ENCODE measurements at regions not wholly inside any gene's neighbourhood (a gene's known extent, or its start where the extent isn't known, plus 50 kb on each side); places are given as distances from the start of the nearest gene placed in this dataset.

DNA sequence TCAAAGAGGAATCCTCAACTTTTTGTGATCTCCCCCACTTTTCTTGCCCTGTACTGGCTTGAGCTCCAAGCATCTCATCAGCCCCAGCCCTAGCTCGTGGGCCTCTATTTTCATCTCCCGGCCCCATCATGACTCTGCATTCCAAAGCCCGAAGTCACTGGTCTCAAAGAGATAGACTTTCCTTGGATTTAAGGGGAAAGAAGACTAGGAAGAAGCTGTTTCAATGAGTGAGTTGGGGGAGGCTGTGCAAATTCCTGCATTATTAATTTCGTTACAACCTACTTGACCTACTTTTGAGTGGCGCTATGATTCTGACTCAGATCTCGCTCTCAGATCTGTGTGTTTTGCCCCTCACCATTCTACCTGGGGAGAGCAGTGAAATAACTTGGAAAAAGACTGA, 266.6 kb upstream of the TBL1XR1 start:
- CTCF ChIA-PET: no interaction called here
- H3K4me1 Mint-ChIP-seq: peaks cover 9% of the 10 kb centered on the region
- H3K27me3 Mint-ChIP-seq (ENCODE audit: low read depth): no peaks in the 10 kb centered on the region
- POLR2A ChIA-PET: no interaction called here
- DNase-seq (ENCODE audit: low spot score) (no peak), ATAC-seq (no peak; the same call in 1 of the 2 replicates)
- no peak overlapping the region for H3K27ac Mint-ChIP-seq
- TF ChIP-seq, protein P1, sequence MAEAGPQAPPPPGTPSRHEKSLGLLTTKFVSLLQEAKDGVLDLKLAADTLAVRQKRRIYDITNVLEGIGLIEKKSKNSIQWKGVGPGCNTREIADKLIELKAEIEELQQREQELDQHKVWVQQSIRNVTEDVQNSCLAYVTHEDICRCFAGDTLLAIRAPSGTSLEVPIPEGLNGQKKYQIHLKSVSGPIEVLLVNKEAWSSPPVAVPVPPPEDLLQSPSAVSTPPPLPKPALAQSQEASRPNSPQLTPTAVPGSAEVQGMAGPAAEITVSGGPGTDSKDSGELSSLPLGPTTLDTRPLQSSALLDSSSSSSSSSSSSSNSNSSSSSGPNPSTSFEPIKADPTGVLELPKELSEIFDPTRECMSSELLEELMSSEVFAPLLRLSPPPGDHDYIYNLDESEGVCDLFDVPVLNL (CRISPR knock-in tag; IDR thresholded peaks at IDR 0.05; ENCODE audit: borderline replicate concordance, low read depth): no peak
- no peak for TF ChIP-seq ELF4 (CRISPR knock-in tag; IDR thresholded peaks at IDR 0.05; ENCODE audit: low read depth)
- TF ChIP-seq, protein P2, sequence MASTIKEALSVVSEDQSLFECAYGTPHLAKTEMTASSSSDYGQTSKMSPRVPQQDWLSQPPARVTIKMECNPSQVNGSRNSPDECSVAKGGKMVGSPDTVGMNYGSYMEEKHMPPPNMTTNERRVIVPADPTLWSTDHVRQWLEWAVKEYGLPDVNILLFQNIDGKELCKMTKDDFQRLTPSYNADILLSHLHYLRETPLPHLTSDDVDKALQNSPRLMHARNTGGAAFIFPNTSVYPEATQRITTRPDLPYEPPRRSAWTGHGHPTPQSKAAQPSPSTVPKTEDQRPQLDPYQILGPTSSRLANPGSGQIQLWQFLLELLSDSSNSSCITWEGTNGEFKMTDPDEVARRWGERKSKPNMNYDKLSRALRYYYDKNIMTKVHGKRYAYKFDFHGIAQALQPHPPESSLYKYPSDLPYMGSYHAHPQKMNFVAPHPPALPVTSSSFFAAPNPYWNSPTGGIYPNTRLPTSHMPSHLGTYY (CRISPR knock-in tag; IDR thresholded peaks at IDR 0.05): no peak
- no peak for TF ChIP-seq ZNF423 (CRISPR knock-in tag; IDR thresholded peaks at IDR 0.05)
- no peak for TF ChIP-seq IRF2 (CRISPR knock-in tag; IDR thresholded peaks at IDR 0.05; ENCODE audit: borderline replicate concordance, low read depth)
- no peaks in the 10 kb centered on the region for H3K36me3 Mint-ChIP-seq
- no peak overlapping the region for H3K4me3 Mint-ChIP-seq
- 0 out of 2 replicates have a peak, but pooled peaks cover 1% of the 10 kb centered on the region for H3K9me3 Mint-ChIP-seq

DNA sequence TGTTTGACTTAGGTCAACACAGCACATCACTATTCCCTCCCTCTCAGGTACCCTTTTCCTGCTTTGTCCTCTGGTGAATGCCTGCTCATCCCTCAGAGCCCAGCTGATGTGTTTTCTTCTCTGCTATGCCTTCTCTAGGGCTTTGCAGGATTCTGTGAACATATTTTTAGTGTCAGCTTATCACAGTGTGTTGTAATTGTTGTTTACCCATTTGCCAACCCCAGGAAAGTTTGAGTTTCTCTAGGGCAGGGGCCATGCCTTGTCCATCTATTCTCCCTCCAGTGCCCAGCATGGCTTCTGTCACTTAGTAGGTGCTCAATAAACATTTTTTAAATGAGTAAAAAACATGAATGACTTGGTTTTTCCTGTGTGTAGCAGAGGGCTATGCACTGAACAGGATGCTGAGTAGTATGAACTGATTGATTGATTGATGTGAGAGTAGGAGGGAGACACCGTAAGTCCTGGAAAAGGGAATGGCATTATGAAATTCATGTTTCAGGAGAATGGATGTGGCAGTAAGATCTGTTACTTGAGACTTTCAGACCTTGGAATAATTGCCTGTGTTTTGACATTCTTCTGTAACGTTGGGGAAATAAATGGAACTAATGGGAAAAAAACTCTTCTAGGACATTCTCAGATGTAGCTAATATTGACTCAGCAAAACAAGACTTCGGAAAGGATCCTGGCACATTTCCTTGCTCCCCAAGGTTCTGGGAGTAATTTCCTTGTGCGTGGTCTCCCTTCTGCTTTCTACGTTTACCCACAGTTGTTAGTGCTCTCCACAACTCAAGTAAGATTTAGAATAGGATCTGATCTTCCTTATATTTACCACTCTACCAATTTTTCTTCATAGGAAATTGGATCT, 267.3 kb upstream of the TBL1XR1 start:
- Mint-ChIP-seq H3K4me1 (peaks cover 9% of the 10 kb centered on the region), H3K27ac (no peak overlapping the region), H3K36me3 (no peaks in the 10 kb centered on the region), H3K27me3 (ENCODE audit: low read depth) (no peaks in the 10 kb centered on the region), H3K9me3 (peaks cover 5% of the 10 kb centered on the region), H3K4me3 (no peak overlapping the region)
- TF ChIP-seq MXD4 (CRISPR knock-in tag; IDR thresholded peaks at IDR 0.05; ENCODE audit: borderline replicate concordance) (no peak), NFYB (CRISPR knock-in tag; conservative IDR thresholded peaks at IDR 0.05; ENCODE audit: low read depth) (no peak)
- TF ChIP-seq, protein P3, sequence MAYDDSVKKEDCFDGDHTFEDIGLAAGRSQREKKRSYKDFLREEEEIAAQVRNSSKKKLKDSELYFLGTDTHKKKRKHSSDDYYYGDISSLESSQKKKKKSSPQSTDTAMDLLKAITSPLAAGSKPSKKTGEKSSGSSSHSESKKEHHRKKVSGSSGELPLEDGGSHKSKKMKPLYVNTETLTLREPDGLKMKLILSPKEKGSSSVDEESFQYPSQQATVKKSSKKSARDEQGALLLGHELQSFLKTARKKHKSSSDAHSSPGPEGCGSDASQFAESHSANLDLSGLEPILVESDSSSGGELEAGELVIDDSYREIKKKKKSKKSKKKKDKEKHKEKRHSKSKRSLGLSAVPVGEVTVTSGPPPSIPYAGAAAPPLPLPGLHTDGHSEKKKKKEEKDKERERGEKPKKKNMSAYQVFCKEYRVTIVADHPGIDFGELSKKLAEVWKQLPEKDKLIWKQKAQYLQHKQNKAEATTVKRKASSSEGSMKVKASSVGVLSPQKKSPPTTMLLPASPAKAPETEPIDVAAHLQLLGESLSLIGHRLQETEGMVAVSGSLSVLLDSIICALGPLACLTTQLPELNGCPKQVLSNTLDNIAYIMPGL (CRISPR knock-in tag; IDR thresholded peaks at IDR 0.05): no peak
- TF ChIP-seq, protein P4, sequence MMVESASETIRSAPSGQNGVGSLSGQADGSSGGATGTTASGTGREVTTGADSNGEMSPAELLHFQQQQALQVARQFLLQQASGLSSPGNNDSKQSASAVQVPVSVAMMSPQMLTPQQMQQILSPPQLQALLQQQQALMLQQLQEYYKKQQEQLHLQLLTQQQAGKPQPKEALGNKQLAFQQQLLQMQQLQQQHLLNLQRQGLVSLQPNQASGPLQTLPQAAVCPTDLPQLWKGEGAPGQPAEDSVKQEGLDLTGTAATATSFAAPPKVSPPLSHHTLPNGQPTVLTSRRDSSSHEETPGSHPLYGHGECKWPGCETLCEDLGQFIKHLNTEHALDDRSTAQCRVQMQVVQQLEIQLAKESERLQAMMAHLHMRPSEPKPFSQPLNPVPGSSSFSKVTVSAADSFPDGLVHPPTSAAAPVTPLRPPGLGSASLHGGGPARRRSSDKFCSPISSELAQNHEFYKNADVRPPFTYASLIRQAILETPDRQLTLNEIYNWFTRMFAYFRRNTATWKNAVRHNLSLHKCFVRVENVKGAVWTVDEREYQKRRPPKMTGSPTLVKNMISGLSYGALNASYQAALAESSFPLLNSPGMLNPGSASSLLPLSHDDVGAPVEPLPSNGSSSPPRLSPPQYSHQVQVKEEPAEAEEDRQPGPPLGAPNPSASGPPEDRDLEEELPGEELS (CRISPR knock-in tag; IDR thresholded peaks at IDR 0.05): no peak
- TF ChIP-seq, protein P2 (CRISPR knock-in tag; IDR thresholded peaks at IDR 0.05): no peak
- ChIA-PET CTCF (no interaction called here), POLR2A (no interaction called here)
- no peak for DNase-seq (ENCODE audit: low spot score)
- no peak for ATAC-seq

DNA sequence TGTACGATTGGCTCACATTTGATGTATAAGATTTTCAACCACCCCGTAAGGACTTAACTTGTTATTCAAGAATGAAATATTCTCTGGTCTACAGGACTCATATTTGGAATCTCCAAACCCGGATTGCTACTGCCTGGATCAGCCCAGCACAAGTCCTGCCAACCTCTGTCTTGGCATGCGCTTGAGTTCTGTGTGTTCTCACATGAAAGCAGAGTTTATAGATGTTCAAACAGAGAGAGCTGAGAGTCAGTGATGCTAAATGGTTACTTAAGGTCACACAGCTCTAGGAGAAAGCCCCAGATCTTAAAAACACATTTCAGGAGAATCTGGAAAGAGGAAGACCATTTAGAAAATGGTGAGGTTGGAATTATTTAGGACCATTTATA, 268.0 kb upstream of the TBL1XR1 start:
- no peak overlapping the region for H3K4me3 Mint-ChIP-seq
- ChIA-PET CTCF (no interaction called here), POLR2A (no interaction called here)
- no peaks in the 10 kb centered on the region for H3K36me3 Mint-ChIP-seq
- ATAC-seq (no peak), DNase-seq (ENCODE audit: low spot score) (no peak)
- peaks cover 11% of the 10 kb centered on the region for H3K4me1 Mint-ChIP-seq
- H3K27me3 Mint-ChIP-seq (ENCODE audit: low read depth): no peaks in the 10 kb centered on the region
- peaks cover 7% of the 10 kb centered on the region for H3K9me3 Mint-ChIP-seq
- H3K27ac Mint-ChIP-seq: no peak overlapping the region
- TF ChIP-seq TEAD4 (CRISPR knock-in tag; IDR thresholded peaks at IDR 0.05) (no peak), SMAD4 (CRISPR knock-in tag; IDR thresholded peaks at IDR 0.05) (no peak), ZNF121 (CRISPR knock-in tag; IDR thresholded peaks at IDR 0.05) (no peak), HMGA2 (CRISPR knock-in tag; IDR thresholded peaks at IDR 0.05) (no peak)
- TF ChIP-seq, protein P5, sequence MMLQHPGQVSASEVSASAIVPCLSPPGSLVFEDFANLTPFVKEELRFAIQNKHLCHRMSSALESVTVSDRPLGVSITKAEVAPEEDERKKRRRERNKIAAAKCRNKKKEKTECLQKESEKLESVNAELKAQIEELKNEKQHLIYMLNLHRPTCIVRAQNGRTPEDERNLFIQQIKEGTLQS (CRISPR knock-in tag; conservative IDR thresholded peaks at IDR 0.05): no peak
- TF ChIP-seq, protein P6, sequence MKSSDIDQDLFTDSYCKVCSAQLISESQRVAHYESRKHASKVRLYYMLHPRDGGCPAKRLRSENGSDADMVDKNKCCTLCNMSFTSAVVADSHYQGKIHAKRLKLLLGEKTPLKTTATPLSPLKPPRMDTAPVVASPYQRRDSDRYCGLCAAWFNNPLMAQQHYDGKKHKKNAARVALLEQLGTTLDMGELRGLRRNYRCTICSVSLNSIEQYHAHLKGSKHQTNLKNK (CRISPR knock-in tag; IDR thresholded peaks at IDR 0.05): no peak
- TF ChIP-seq, protein P7, sequence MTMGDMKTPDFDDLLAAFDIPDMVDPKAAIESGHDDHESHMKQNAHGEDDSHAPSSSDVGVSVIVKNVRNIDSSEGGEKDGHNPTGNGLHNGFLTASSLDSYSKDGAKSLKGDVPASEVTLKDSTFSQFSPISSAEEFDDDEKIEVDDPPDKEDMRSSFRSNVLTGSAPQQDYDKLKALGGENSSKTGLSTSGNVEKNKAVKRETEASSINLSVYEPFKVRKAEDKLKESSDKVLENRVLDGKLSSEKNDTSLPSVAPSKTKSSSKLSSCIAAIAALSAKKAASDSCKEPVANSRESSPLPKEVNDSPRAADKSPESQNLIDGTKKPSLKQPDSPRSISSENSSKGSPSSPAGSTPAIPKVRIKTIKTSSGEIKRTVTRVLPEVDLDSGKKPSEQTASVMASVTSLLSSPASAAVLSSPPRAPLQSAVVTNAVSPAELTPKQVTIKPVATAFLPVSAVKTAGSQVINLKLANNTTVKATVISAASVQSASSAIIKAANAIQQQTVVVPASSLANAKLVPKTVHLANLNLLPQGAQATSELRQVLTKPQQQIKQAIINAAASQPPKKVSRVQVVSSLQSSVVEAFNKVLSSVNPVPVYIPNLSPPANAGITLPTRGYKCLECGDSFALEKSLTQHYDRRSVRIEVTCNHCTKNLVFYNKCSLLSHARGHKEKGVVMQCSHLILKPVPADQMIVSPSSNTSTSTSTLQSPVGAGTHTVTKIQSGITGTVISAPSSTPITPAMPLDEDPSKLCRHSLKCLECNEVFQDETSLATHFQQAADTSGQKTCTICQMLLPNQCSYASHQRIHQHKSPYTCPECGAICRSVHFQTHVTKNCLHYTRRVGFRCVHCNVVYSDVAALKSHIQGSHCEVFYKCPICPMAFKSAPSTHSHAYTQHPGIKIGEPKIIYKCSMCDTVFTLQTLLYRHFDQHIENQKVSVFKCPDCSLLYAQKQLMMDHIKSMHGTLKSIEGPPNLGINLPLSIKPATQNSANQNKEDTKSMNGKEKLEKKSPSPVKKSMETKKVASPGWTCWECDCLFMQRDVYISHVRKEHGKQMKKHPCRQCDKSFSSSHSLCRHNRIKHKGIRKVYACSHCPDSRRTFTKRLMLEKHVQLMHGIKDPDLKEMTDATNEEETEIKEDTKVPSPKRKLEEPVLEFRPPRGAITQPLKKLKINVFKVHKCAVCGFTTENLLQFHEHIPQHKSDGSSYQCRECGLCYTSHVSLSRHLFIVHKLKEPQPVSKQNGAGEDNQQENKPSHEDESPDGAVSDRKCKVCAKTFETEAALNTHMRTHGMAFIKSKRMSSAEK (CRISPR knock-in tag; IDR thresholded peaks at IDR 0.05; ENCODE audit: borderline replicate concordance): no peak
